Endothelial cell (in vitro differentiated cells): ENCODE measurements at regions not wholly inside any gene's neighbourhood (a gene's known extent, or its start where the extent isn't known, plus 50 kb on each side); places are given as distances from the start of the nearest gene placed in this dataset.

ENCODE experiments used
- DNase-seq: peaks from one replicate; pipeline ENCODE4 v3.0.0; 2021; ENCODE audit warnings: low spot score
- H3K27ac Mint-ChIP-seq: one replicate; pipeline ENCODE4 v1.8.0; 2021; ENCODE audit warnings: mixed read lengths, inconsistent platforms; ENCODE audit not compliant: unreplicated experiment
- H3K27me3 Mint-ChIP-seq: one replicate; pipeline ENCODE4 v1.8.0; 2021; ENCODE audit warnings: mild to moderate bottlenecking, moderate library complexity, mixed read lengths, inconsistent platforms; ENCODE audit not compliant: unreplicated experiment
- H3K36me3 Mint-ChIP-seq: one replicate; pipeline ENCODE4 v1.8.0; 2021; ENCODE audit warnings: mild to moderate bottlenecking, low read depth, mixed read lengths, inconsistent platforms; ENCODE audit not compliant: unreplicated experiment
- H3K4me1 Mint-ChIP-seq: one replicate; pipeline ENCODE4 v1.8.0; 2021; ENCODE audit warnings: mild to moderate bottlenecking, mixed read lengths, inconsistent platforms; ENCODE audit not compliant: unreplicated experiment
- H3K4me3 Mint-ChIP-seq: one replicate; pipeline ENCODE4 v1.8.0; 2021; ENCODE audit warnings: mild to moderate bottlenecking, mixed read lengths, inconsistent platforms; ENCODE audit not compliant: unreplicated experiment
- H3K9me3 Mint-ChIP-seq: one replicate; pipeline ENCODE4 v1.8.0; 2021; ENCODE audit warnings: mixed read lengths, inconsistent platforms; ENCODE audit not compliant: unreplicated experiment
- CTCF ChIP-seq: fragments of 200-600 bp; sonication (generic); IDR thresholded peaks from one replicate; pipeline ENCODE4 v1.5.0; 2021; ENCODE audit warnings: antibody characterized with exemption; ENCODE audit not compliant: unreplicated experiment

DNA sequence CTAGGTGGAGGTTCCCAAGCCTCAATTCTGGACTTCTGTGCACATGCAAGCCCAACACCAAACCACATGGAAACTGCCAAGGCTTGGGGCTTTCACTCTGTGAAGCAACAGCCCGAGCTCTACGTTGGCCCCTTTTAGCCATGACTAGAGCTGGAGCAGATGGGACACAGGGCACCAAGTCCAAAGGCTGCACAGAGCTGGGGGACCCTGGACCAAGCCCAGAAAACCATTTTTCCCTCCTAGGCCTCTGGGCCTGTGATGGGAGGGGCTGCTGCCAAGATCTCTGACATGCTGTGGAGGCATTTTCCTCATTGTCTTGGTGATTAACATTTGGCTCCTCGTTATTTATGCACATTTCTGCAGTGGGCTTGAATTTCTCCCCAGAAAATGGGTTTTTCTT, 258.7 kb upstream of the ACTRT1 start:
- Mint-ChIP-seq H3K27ac (no peak overlapping the region), H3K36me3 (no peaks in the 10 kb centered on the region), H3K4me1 (no peaks in the 10 kb centered on the region), H3K27me3 (peaks cover 1% of the 10 kb centered on the region), H3K4me3 (no peak overlapping the region), H3K9me3 (no peaks in the 10 kb centered on the region)
- no peak for TF ChIP-seq CTCF
- no peak for DNase-seq

- H3K27me3 Mint-ChIP-seq, result peaks cover 1% of the 10 kb centered on the region
- H3K27ac Mint-ChIP-seq, result no peak overlapping the region
- DNase-seq, result no peak
- no peaks in the 10 kb centered on the region for H3K4me1 Mint-ChIP-seq
- no peak overlapping the region for H3K4me3 Mint-ChIP-seq
- no peaks in the 10 kb centered on the region for H3K36me3 Mint-ChIP-seq
- no peak for TF ChIP-seq CTCF
- H3K9me3 Mint-ChIP-seq, result no peaks in the 10 kb centered on the region
Observed at GRCh38 chrX:128309311-128309710, 257.1 kb upstream of the ACTRT1 start.

DNA sequence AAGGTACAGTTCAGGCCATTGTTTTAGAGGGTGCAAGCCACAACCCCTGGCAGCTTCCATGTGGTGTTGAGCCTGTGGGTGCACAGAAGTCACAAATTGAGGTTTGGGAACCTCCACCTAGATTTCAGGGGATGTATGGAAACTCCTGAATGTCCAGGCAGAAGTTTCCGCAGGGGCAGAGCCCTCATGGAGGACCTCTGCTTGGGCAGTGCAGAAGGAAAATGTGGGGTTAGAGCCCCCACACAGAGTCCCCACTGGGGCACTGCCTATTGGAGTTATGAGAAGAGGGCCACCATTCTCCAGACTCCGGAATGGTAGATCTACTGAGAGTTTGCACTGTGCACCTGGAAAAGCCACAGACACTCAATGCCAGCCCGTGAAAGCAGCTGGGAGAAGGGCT, 242.0 kb upstream of the ACTRT1 start:
- Mint-ChIP-seq H3K27ac (no peak overlapping the region), H3K36me3 (no peaks in the 10 kb centered on the region), H3K4me3 (no peak overlapping the region), H3K4me1 (no peaks in the 10 kb centered on the region), H3K27me3 (peaks cover 2% of the 10 kb centered on the region), H3K9me3 (no peaks in the 10 kb centered on the region)
- DNase-seq, result no peak
- TF ChIP-seq CTCF, result no peak

- TF ChIP-seq CTCF, result no peak
- Mint-ChIP-seq H3K4me1 (no peaks in the 10 kb centered on the region), H3K9me3 (no peaks in the 10 kb centered on the region), H3K27ac (no peak overlapping the region), H3K4me3 (no peak overlapping the region), H3K36me3 (no peaks in the 10 kb centered on the region), H3K27me3 (no peaks in the 10 kb centered on the region)
- no peak for DNase-seq
Observed at GRCh38 chrX:128287693-128288092, 235.5 kb upstream of the ACTRT1 start.

DNA sequence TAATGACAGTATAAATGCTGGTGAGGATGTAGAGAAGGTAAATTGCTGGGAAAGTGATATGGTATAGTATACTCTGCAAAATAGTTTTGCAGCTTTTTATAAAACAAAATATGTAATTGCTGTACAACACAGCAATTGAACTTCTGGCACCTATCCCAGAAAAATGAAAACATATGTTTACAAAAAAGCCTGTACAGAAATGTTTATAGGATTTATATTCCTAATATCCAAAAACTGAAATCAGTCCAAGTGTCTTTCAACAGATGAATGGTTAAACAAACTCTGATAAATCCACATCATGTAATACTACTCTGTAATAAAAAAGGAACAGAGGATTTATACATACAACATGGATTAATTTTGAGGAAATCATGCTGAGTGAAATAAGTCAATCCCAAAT, 198.4 kb upstream of the ACTRT1 start:
- no peak overlapping the region for H3K4me3 Mint-ChIP-seq
- DNase-seq, result no peak
- H3K36me3 Mint-ChIP-seq, result no peaks in the 10 kb centered on the region
- TF ChIP-seq CTCF, result no peak
- no peak overlapping the region for H3K27ac Mint-ChIP-seq
- H3K27me3 Mint-ChIP-seq, result no peaks in the 10 kb centered on the region
- H3K4me1 Mint-ChIP-seq, result no peaks in the 10 kb centered on the region
- no peaks in the 10 kb centered on the region for H3K9me3 Mint-ChIP-seq
